ENCODE measurements at regions not wholly inside any gene's neighbourhood (a gene's known extent, or its start where the extent isn't known, plus 50 kb on each side); places are given as distances from the start of the nearest gene placed in this dataset.

GRCh38 chr6:90765491-90765890, 178.6 kb upstream of the MAP3K7 start:
- no peak for TF ChIP-seq CTCF (IDR thresholded peaks at IDR 0.05)
- H3K4me3 ChIP-seq = no peak overlapping the region
- no peak overlapping the region for H3K27ac ChIP-seq
- DNase-seq (ENCODE audit: low spot score) = no peak

- no peak for DNase-seq (ENCODE audit: low spot score)
- H3K4me3 ChIP-seq = no peak overlapping the region
- no peak for TF ChIP-seq CTCF (IDR thresholded peaks at IDR 0.05)
- no peak overlapping the region for H3K27ac ChIP-seq
These were observed 177.1 kb upstream of the MAP3K7 start for GRCh38 chr6:90764001-90764400.

- Histone ChIP-seq H3K4me3 (no peak overlapping the region), H3K27ac (no peak overlapping the region)
- TF ChIP-seq CTCF (IDR thresholded peaks at IDR 0.05) = no peak
- no peak for DNase-seq (ENCODE audit: low spot score)
These were observed 172.8 kb upstream of the MAP3K7 start for GRCh38 chr6:90759664-90760063.

GRCh38 chr6:90758741-90759140, 171.9 kb upstream of the MAP3K7 start:
- DNase-seq (ENCODE audit: low spot score) = no peak
- no peak for TF ChIP-seq CTCF (IDR thresholded peaks at IDR 0.05)
- Histone ChIP-seq H3K4me3 (no peak overlapping the region), H3K27ac (no peak overlapping the region)

GRCh38 chr6:90753820-90754643, 167.2 kb upstream of the MAP3K7 start:
- H3K4me3 ChIP-seq = no peak overlapping the region
- no peak overlapping the region for H3K27ac ChIP-seq
- no peak for DNase-seq (ENCODE audit: low spot score)
- no peak for TF ChIP-seq CTCF (IDR thresholded peaks at IDR 0.05)

- no peak for TF ChIP-seq CTCF (IDR thresholded peaks at IDR 0.05)
These were observed 152.9 kb upstream of the MAP3K7 start for GRCh38 chr6:90739802-90740201.

GRCh38 chr6:90739339-90739738, 152.5 kb upstream of the MAP3K7 start:
- Histone ChIP-seq H3K27ac (no peak overlapping the region), H3K4me3 (no peak overlapping the region)
- no peak for TF ChIP-seq CTCF (IDR thresholded peaks at IDR 0.05)
- DNase-seq (ENCODE audit: low spot score) = no peak

More at GRCh38 chr6:90739802-90740201, 152.9 kb upstream of the MAP3K7 start:
- DNase-seq (ENCODE audit: low spot score) = no peak
- Histone ChIP-seq H3K4me3 (no peak overlapping the region), H3K27ac (no peak overlapping the region)
